ENCODE measurements at regions not wholly inside any gene's neighbourhood (a gene's known extent, or its start where the extent isn't known, plus 50 kb on each side); places are given as distances from the start of the nearest gene placed in this dataset.

GRCh38 chr10:2910656-2911055, 156.7 kb upstream of the PFKP start:
- H3K4me1 ChIP-seq = no peaks in the 10 kb centered on the region
- 37% methylated on average over 3 of the region's 3 CpGs for WGBS (ENCODE audit: insufficient coverage, low coverage, low lambda C conversion rate, missing lambda C conversion rate)

DNA sequence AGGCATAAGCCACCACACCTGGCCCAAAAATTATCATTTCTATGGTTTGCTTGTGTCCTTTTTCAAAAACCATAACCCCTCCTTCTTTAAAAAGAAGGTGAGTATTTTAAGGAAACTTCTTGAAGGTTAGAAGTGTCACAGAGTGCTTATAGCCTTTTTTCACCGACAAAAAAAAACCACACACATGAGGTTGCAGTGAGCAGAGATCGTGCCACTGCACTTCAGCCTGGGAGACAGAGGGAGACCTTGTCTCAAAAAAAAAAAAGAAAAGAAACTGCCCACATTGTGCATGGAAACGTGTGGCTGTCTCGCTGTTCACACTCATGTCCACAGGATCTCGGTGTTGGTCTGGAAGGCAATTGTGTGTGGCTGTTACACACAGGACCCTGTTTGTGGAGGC, 157.4 kb upstream of the PFKP start:
- no peak overlapping the region for H3K27ac ChIP-seq
- no peaks in the 10 kb centered on the region for H3K36me3 ChIP-seq
- TF ChIP-seq CTCF (IDR thresholded peaks at IDR 0.05) (no peak), POLR2A (IDR thresholded peaks at IDR 0.05) (no peak)
- DNase-seq (no peak), ATAC-seq (no peak)
- no peak overlapping the region for H3K4me3 ChIP-seq
- 55% methylated on average over 5 of the region's 5 CpGs for WGBS (ENCODE audit: insufficient coverage, low coverage, low lambda C conversion rate, missing lambda C conversion rate)
- H3K27me3 ChIP-seq = no peaks in the 10 kb centered on the region
- H3K4me1 ChIP-seq = no peaks in the 10 kb centered on the region
- intact Hi-C loops (cut with DNase I) = no loop called here
- no peaks in the 10 kb centered on the region for H3K9me3 ChIP-seq

More at GRCh38 chr10:2910656-2911055, 156.7 kb upstream of the PFKP start:
- Histone ChIP-seq H3K27me3 (no peaks in the 10 kb centered on the region), H3K9me3 (no peaks in the 10 kb centered on the region), H3K27ac (no peak overlapping the region), H3K4me3 (no peak overlapping the region), H3K36me3 (no peaks in the 10 kb centered on the region)
- no peak for TF ChIP-seq POLR2A (IDR thresholded peaks at IDR 0.05)
- no peak for DNase-seq
- intact Hi-C loops (cut with DNase I) = no loop called here
- ATAC-seq = no peak

DNA sequence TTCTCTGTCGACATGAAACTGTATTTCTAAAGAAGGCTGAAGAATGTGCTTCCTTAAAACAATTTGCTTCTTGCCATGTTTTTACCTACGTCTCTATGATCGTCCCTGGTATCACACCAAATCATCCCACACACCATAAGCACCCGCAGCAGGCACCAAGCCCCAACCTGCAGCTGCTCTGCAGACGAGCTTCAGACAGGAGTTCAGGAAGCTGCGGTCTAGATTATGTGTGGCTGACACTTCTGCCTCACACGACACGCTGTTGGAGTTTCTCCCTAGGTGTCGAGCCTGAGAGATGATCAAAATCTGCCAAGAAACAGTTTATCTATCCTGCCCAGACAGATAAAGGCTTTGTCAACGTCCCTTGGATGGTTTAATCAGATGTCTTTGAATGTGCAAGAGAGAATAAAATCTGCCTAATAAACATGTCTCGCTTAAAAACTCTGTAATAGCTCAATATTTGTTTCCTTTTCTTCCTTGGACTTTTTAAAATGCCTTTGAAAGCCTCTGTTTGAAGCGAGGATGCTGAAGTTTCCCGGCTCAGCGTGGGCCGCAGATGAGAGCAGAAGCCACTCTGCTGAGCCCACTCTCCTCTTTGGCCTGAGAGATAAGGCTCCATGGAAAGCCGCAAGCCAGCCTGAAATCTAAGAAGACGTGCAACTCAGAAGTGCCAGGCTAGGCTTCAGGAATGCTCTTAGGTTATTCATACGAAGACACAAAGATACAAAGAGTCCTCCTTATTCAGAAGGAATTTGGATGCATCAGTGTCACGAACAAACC, 158.3 kb upstream of the PFKP start:
- ATAC-seq = no peak

DNA sequence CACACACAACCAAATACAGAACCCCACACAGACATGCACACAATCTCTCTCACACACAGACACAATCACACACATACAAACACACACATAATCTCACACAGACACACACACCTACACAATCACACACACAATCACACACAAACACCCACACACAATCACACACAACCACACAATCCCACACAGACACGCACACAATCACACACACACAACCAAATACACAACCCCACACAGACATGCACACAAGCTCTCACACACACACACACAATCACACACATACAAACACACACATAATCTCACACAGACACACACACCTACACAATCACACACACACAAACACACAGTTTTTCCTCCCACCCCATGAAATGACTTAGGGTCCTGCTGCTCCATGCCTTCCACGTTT, 160.4 kb upstream of the PFKP start:
- Histone ChIP-seq H3K9me3 (no peaks in the 10 kb centered on the region), H3K27me3 (no peaks in the 10 kb centered on the region), H3K4me3 (no peak overlapping the region), H3K36me3 (no peaks in the 10 kb centered on the region), H3K4me1 (no peaks in the 10 kb centered on the region), H3K27ac (no peak overlapping the region)
- no peak for ATAC-seq
- intact Hi-C loops (cut with DNase I) = no loop called here
- no peak for TF ChIP-seq CTCF (IDR thresholded peaks at IDR 0.05)
- no peak for TF ChIP-seq POLR2A (IDR thresholded peaks at IDR 0.05)
- 92% methylated on average over 2 of the region's 2 CpGs for WGBS (ENCODE audit: insufficient coverage, low coverage, low lambda C conversion rate, missing lambda C conversion rate)
- DNase-seq = no peak

More for the DNA sequence above, 158.3 kb upstream of the PFKP start:
- Histone ChIP-seq H3K27ac (no peak overlapping the region), H3K27me3 (no peaks in the 10 kb centered on the region), H3K9me3 (no peaks in the 10 kb centered on the region), H3K4me3 (no peak overlapping the region), H3K36me3 (no peaks in the 10 kb centered on the region), H3K4me1 (no peaks in the 10 kb centered on the region)
- WGBS (ENCODE audit: insufficient coverage, low coverage, low lambda C conversion rate, missing lambda C conversion rate) = 49% methylated on average over 19 of the region's 19 CpGs
- intact Hi-C loops (cut with DNase I) = no loop called here
- TF ChIP-seq CTCF (IDR thresholded peaks at IDR 0.05) = no peak
- no peak for TF ChIP-seq POLR2A (IDR thresholded peaks at IDR 0.05)
- DNase-seq = no peak

DNA sequence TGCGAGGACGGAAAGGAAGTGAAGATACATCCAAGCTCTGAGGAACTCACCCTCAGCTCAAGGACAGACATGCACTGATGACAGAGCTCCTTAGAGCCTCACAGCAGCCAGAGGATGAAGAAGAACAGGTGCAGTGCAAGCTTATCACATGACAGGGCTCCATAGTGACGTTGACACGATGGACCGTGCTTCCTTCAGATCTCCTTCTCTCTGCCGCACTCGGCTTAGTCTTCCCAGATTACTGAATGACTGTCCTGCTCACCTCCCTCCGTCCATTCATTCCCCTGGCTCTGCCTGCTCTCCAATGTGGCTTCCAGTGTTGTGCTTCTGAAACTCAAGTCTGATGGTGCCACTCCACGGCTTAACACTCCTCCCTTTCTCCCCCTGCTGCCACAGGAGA, 161.5 kb upstream of the PFKP start:
- ATAC-seq = no peak
- no peaks in the 10 kb centered on the region for H3K36me3 ChIP-seq
- WGBS (ENCODE audit: insufficient coverage, low coverage, low lambda C conversion rate, missing lambda C conversion rate) = 68% methylated on average over 8 of the region's 9 CpGs
- no peaks in the 10 kb centered on the region for H3K9me3 ChIP-seq
- TF ChIP-seq CTCF (IDR thresholded peaks at IDR 0.05) (no peak), POLR2A (IDR thresholded peaks at IDR 0.05) (no peak)
- no peaks in the 10 kb centered on the region for H3K4me1 ChIP-seq
- intact Hi-C loops (cut with DNase I) = no loop called here
- H3K27me3 ChIP-seq = no peaks in the 10 kb centered on the region
- no peak for DNase-seq
- H3K4me3 ChIP-seq = no peak overlapping the region
- H3K27ac ChIP-seq = no peak overlapping the region

Measured in right lobe of liver (tissue), 6 donors.